ENCODE measurements at regions not wholly inside any gene's neighbourhood (a gene's known extent, or its start where the extent isn't known, plus 50 kb on each side); places are given as distances from the start of the nearest gene placed in this dataset.
"Not testable (repeated sequence)": the region's sequence is repeated elsewhere in the genome, so short reads cannot be mapped to it uniquely, and the experiment has no call there.

DNA sequence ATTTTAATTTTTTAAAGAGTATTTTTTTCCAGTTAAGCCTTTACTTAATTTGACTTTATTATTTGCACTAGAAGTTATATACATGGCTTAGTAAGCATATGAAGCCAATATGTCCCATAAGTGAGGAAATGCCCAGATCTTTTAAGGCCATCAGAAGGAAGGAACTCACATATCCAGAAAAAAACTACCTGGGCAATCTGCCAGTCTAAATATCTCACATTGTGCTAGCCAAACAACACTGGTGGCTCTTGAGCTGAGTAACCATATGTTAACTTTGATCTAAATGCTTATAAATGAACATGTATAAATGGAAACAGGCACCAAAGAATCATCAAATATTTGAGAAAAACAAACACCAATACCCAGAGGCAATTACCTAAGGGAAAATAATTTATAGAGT lies 138.6 kb upstream of the APOOL start:
- Histone ChIP-seq H3K4me3 (ENCODE audit: low read length, poor library complexity, severe bottlenecking) (no peak overlapping the region), H3K27me3 (ENCODE audit: insufficient read depth, low read length, poor library complexity, severe bottlenecking) (no peaks in the 10 kb centered on the region), H3K4me1 (ENCODE audit: insufficient read depth, low read length, poor library complexity, severe bottlenecking) (no peaks in the 10 kb centered on the region)

DNA sequence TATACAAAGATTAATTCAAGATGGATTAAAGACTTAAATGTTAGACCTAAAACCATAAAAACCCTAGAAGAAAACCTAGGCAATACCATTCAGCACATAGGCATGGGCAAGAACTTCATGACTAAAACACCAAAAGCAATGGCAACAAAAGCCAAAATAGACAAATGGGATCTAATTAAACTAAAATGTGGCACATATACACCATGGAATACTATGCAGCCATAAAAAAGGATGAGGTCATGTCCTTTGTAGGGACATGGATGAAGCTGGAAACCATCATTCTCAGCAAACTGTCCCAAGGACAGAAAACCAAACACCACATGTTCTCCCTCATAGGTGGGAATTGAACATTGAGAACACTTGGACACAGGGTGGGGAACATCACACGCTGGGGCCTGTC lies 133.4 kb upstream of the APOOL start:
- H3K4me3 ChIP-seq (ENCODE audit: low read length, poor library complexity, severe bottlenecking); H3K36me3 ChIP-seq (ENCODE audit: insufficient read depth, low read length); H3K27me3 ChIP-seq (ENCODE audit: insufficient read depth, low read length, poor library complexity, severe bottlenecking); H4K20me1 ChIP-seq (ENCODE audit: insufficient read depth, low read length, poor library complexity, severe bottlenecking); H3K4me2 ChIP-seq (ENCODE audit: low read depth, low read length, poor library complexity, severe bottlenecking); H3F3A ChIP-seq (ENCODE audit: low read depth); H3K79me2 ChIP-seq (ENCODE audit: insufficient read depth, low read length); H3K4me1 ChIP-seq (ENCODE audit: insufficient read depth, low read length, poor library complexity, severe bottlenecking); H3K9ac ChIP-seq (ENCODE audit: low read depth, low read length, poor library complexity, severe bottlenecking); H3K9me2 ChIP-seq (replicated peaks; ENCODE audit: low read depth, low read length); H2AFZ ChIP-seq (ENCODE audit: low read length); H3K9me3 ChIP-seq (ENCODE audit: insufficient read depth, low read depth, low read length): not testable (repeated sequence)

More for the DNA sequence above, 138.6 kb upstream of the APOOL start:
- no peaks in the 10 kb centered on the region for H3K9me2 ChIP-seq (replicated peaks; ENCODE audit: low read depth, low read length)
- H3F3A ChIP-seq (ENCODE audit: low read depth): no peaks in the 10 kb centered on the region
- no peak overlapping the region for H3K9ac ChIP-seq (ENCODE audit: low read depth, low read length, poor library complexity, severe bottlenecking)
- H3K4me2 ChIP-seq (ENCODE audit: low read depth, low read length, poor library complexity, severe bottlenecking): no peak overlapping the region
- peaks cover 8% of the 10 kb centered on the region; the same call in 1 of the 2 replicates for H3K79me2 ChIP-seq (ENCODE audit: insufficient read depth, low read length)
- TF ChIP-seq, protein P1, sequence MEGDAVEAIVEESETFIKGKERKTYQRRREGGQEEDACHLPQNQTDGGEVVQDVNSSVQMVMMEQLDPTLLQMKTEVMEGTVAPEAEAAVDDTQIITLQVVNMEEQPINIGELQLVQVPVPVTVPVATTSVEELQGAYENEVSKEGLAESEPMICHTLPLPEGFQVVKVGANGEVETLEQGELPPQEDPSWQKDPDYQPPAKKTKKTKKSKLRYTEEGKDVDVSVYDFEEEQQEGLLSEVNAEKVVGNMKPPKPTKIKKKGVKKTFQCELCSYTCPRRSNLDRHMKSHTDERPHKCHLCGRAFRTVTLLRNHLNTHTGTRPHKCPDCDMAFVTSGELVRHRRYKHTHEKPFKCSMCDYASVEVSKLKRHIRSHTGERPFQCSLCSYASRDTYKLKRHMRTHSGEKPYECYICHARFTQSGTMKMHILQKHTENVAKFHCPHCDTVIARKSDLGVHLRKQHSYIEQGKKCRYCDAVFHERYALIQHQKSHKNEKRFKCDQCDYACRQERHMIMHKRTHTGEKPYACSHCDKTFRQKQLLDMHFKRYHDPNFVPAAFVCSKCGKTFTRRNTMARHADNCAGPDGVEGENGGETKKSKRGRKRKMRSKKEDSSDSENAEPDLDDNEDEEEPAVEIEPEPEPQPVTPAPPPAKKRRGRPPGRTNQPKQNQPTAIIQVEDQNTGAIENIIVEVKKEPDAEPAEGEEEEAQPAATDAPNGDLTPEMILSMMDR (conservative IDR thresholded peaks at IDR 0.05; ENCODE audit: low read length): no peak
- no peak for TF ChIP-seq EZH2phosphoT487 (IDR thresholded peaks at IDR 0.05; ENCODE audit: borderline replicate concordance)
- no peaks in the 10 kb centered on the region for H3K9me3 ChIP-seq (ENCODE audit: insufficient read depth, low read depth, low read length)
- H3K36me3 ChIP-seq (ENCODE audit: insufficient read depth, low read length): no peaks in the 10 kb centered on the region
- no peaks in the 10 kb centered on the region for H4K20me1 ChIP-seq (ENCODE audit: insufficient read depth, low read length, poor library complexity, severe bottlenecking)
- no peak overlapping the region for H2AFZ ChIP-seq (ENCODE audit: low read length)

DNA sequence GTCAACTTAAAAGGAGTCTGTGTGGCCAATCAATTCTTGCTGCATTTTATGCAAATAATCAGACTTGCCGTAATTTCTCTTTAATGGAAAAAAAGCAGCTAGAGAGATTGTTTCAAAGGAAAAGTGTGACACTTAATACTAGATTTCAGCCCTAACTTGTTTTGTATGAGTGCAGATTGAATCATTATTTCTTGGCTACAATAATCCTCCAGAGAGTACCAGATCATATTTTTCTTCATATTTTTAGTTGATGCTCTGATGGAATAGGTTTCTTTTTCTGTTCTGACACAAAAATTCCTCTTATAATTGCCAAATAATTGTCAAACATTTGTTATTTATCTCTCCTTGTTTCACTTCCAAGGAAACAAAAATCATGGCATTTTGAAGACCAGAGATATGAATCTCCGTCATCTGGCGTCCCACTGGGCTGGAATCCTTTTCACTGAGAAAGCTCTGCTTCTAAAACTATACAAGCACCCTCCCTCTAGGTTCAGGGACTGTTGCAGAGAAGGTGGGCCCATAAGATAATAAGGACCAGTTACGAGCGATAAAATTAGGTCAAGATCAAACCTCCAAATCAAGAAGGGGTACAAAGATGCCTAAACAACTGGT lies 131.4 kb upstream of the APOOL start:
- H3K4me2 ChIP-seq (ENCODE audit: low read depth, low read length, poor library complexity, severe bottlenecking); H3K9ac ChIP-seq (ENCODE audit: low read depth, low read length, poor library complexity, severe bottlenecking); H2AFZ ChIP-seq (ENCODE audit: low read length); H3K27me3 ChIP-seq (ENCODE audit: insufficient read depth, low read length, poor library complexity, severe bottlenecking); H3K4me3 ChIP-seq (ENCODE audit: low read length, poor library complexity, severe bottlenecking); H4K20me1 ChIP-seq (ENCODE audit: insufficient read depth, low read length, poor library complexity, severe bottlenecking); H3F3A ChIP-seq (ENCODE audit: low read depth); H3K9me3 ChIP-seq (ENCODE audit: insufficient read depth, low read depth, low read length); H3K79me2 ChIP-seq (ENCODE audit: insufficient read depth, low read length); H3K9me2 ChIP-seq (replicated peaks; ENCODE audit: low read depth, low read length); H3K4me1 ChIP-seq (ENCODE audit: insufficient read depth, low read length, poor library complexity, severe bottlenecking); H3K36me3 ChIP-seq (ENCODE audit: insufficient read depth, low read length): not testable (repeated sequence)

DNA sequence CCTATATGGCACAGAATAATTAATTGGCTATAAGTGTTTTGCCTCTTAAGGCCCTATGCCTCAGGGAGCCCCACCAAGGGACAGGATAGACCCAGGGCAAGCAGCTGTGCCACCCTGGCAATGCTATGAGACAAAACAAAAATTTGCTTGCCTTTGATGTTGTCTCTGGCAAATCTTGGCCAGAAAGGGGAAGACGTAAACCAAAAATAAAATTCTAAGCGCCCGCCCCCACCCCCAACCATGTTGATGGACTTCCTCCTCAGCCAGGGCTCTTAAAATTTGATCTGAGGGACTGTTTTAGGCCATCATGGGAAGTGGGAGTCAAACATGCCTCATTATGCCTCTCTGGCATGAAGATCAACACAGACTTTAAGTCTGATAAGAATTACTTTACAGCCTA lies 130.5 kb upstream of the APOOL start:
- Histone ChIP-seq H3K9me3 (ENCODE audit: insufficient read depth, low read depth, low read length) (no peaks in the 10 kb centered on the region), H3K4me2 (ENCODE audit: low read depth, low read length, poor library complexity, severe bottlenecking) (no peak overlapping the region), H3K9ac (ENCODE audit: low read depth, low read length, poor library complexity, severe bottlenecking) (no peak overlapping the region)

More for the DNA sequence above, 130.5 kb upstream of the APOOL start:
- no peaks in the 10 kb centered on the region for H3K36me3 ChIP-seq (ENCODE audit: insufficient read depth, low read length)
- no peak overlapping the region for H2AFZ ChIP-seq (ENCODE audit: low read length)
- H3K4me1 ChIP-seq (ENCODE audit: insufficient read depth, low read length, poor library complexity, severe bottlenecking): no peaks in the 10 kb centered on the region
- no peaks in the 10 kb centered on the region for H4K20me1 ChIP-seq (ENCODE audit: insufficient read depth, low read length, poor library complexity, severe bottlenecking)
- H3K4me3 ChIP-seq (ENCODE audit: low read length, poor library complexity, severe bottlenecking): no peak overlapping the region
- no peaks in the 10 kb centered on the region for H3K79me2 ChIP-seq (ENCODE audit: insufficient read depth, low read length)
- no peaks in the 10 kb centered on the region for H3K9me2 ChIP-seq (replicated peaks; ENCODE audit: low read depth, low read length)
- no peak for TF ChIP-seq EZH2phosphoT487 (IDR thresholded peaks at IDR 0.05; ENCODE audit: borderline replicate concordance)
- TF ChIP-seq, protein P1 (conservative IDR thresholded peaks at IDR 0.05; ENCODE audit: low read length): no peak
- H3F3A ChIP-seq (ENCODE audit: low read depth): no peaks in the 10 kb centered on the region
- no peaks in the 10 kb centered on the region for H3K27me3 ChIP-seq (ENCODE audit: insufficient read depth, low read length, poor library complexity, severe bottlenecking)
